ENCODE measurements at regions not wholly inside any gene's neighbourhood (a gene's known extent, or its start where the extent isn't known, plus 50 kb on each side); places are given as distances from the start of the nearest gene placed in this dataset.

DNA sequence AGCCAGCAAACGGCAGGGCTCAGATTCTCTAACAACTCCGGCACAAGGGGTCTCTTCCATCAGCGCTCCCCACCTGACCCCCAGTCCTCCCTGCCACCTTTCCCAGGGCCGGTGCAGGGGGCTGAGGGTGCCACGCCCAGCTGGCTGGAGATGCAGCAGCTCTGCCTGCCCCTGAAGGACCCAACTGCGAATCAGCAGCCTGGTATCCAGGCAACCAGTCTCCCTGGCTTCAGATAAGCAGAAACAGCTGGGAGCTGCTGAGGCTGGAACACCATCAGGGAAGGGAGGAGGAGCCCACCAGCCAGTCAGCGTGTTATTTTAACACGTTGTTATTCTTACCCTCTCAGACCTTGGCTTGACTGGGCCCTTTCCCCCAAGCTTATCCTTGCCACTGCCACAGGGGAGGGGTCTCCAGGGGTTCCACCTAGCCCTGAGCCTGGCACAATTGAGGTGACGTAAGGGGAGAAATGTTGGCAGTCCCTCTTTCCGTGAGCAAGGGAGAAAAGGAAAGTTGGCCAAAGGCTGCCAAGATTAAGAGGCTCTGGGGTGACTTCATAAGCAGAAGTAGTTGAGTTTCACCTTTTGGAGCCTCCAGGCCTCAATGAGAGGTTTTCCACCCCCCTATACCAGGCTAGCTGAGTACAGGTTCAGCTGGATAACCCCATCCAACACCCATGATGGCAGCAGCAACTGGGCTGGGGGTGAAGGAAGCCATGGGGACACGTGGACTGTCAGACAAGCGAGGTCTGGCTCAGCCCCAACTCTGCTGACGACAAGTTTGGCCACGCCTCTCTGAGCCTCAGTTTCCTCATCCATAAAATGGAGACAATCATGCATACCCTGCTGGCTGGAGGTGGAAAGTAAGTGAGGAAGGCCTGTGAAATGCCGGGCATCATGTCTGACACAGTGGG, 91.1 kb downstream of the IRF2BPL start:
- no peaks in the 10 kb centered on the region for H3K36me3 ChIP-seq
- no peak overlapping the region for H3K4me3 ChIP-seq
- H3K27me3 ChIP-seq = no peaks in the 10 kb centered on the region
- DNase-seq = peak; percentile 30
- intact Hi-C loops (cut with DNase I; ENCODE audit: low total_unique reads) (no loop called here), in situ Hi-C loops (cut with MboI; ENCODE audit: low pct_ligation_motif_present in 1 of 4, low pct_unique_long_range_greater_than_20kb in 1 of 4, low sequenced_read_pairs in 3 of 4) (no loop called here)
- peaks cover 0 to 8% (median 5%) of the 10 kb centered on the region in 4 donors for H3K4me1 ChIP-seq
- H3K27ac ChIP-seq = peak overlapping the region; percentile 39 to 55 (median 46)
- WGBS, 2 donors (ENCODE audit: low coverage in 1 of 2) = 68 to 83% methylated on average over 2 to 15 of the region's 15 CpGs
- no peaks in the 10 kb centered on the region for H3K9me3 ChIP-seq
- TF ChIP-seq, protein P1, sequence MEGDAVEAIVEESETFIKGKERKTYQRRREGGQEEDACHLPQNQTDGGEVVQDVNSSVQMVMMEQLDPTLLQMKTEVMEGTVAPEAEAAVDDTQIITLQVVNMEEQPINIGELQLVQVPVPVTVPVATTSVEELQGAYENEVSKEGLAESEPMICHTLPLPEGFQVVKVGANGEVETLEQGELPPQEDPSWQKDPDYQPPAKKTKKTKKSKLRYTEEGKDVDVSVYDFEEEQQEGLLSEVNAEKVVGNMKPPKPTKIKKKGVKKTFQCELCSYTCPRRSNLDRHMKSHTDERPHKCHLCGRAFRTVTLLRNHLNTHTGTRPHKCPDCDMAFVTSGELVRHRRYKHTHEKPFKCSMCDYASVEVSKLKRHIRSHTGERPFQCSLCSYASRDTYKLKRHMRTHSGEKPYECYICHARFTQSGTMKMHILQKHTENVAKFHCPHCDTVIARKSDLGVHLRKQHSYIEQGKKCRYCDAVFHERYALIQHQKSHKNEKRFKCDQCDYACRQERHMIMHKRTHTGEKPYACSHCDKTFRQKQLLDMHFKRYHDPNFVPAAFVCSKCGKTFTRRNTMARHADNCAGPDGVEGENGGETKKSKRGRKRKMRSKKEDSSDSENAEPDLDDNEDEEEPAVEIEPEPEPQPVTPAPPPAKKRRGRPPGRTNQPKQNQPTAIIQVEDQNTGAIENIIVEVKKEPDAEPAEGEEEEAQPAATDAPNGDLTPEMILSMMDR (IDR thresholded peaks at IDR 0.05) = no peak
- TF ChIP-seq POLR2A (IDR thresholded peaks at IDR 0.05) (no peak), EP300 (IDR thresholded peaks at IDR 0.05; ENCODE audit: low read depth) (no peak), POLR2AphosphoS5 (IDR thresholded peaks at IDR 0.05) (no peak)

DNA sequence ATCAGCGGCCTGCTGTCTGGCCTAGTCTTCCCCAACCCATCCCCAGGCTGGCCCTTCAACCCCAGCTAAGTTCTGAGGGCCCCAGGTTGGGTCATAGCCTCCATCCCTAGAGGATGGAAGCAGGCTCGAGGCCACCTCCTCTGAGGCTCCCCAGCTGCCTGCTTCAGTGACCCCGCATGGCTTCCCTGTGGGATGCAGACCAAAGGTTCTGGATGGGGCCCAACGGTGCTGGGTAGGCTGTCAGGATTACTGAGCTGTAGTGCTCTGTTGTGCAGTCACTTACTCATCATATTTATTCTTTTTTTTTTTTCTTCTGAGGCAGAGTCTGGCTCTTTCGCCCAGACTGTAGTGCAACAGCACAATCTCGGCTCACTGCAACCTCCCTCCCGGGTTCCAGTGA, 92.0 kb downstream of the IRF2BPL start:
- peaks cover 0 to 8% (median 5%) of the 10 kb centered on the region in 4 donors for H3K4me1 ChIP-seq
- TF ChIP-seq POLR2AphosphoS5 (IDR thresholded peaks at IDR 0.05) (peak in 2 of 3 donors; percentile 7 to 21), POLR2A (IDR thresholded peaks at IDR 0.05) (no peak), EP300 (IDR thresholded peaks at IDR 0.05; ENCODE audit: low read depth) (no peak)
- TF ChIP-seq, protein P1 (IDR thresholded peaks at IDR 0.05) = no peak
- intact Hi-C loops (cut with DNase I; ENCODE audit: low total_unique reads) = no loop called here
- no peaks in the 10 kb centered on the region for H3K9me3 ChIP-seq
- no peaks in the 10 kb centered on the region for H3K27me3 ChIP-seq
- WGBS, 2 donors (ENCODE audit: low coverage in 1 of 2) = 62 to 65% methylated on average over 2 to 7 of the region's 7 CpGs
- H3K36me3 ChIP-seq = no peaks in the 10 kb centered on the region
- H3K4me3 ChIP-seq = no peak overlapping the region
- peak; percentile 41 for DNase-seq
- H3K27ac ChIP-seq = peak overlapping the region; percentile 39 to 55 (median 46)
- in situ Hi-C loops (cut with MboI; ENCODE audit: low pct_ligation_motif_present in 1 of 4, low pct_unique_long_range_greater_than_20kb in 1 of 4, low sequenced_read_pairs in 3 of 4) = no loop called here

DNA sequence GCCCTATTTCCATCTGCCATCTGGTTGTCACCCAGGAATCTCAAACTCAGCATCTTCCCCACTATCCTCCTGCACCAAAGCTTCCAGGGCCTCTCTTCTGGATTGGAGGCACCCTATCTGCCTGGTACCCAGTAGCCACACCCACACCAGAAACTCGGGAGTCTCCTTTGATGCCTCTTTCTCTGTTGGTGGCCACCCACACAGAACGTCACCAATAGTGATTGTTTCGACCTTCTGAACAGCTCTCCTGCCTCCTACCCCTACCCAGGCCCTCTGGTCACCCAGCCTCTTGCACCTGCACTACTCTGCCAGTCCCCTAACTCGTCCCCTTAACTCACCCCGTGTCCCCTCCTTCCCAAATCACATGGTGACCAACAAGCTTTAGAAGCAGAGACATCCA, 95.0 kb downstream of the IRF2BPL start:
- DNase-seq = no peak
- 72 to 79% methylated on average over 5 of the region's 5 CpGs for WGBS, 2 donors (ENCODE audit: low coverage in 1 of 2)
- Histone ChIP-seq H3K27ac (no peak overlapping the region), H3K4me1 (peaks cover 0 to 11% (median 5%) of the 10 kb centered on the region in 4 donors), H3K9me3 (no peaks in the 10 kb centered on the region), H3K27me3 (no peaks in the 10 kb centered on the region), H3K4me3 (no peak overlapping the region), H3K36me3 (no peaks in the 10 kb centered on the region)
- in situ Hi-C loops (cut with MboI; ENCODE audit: low pct_ligation_motif_present in 1 of 4, low pct_unique_long_range_greater_than_20kb in 1 of 4, low sequenced_read_pairs in 3 of 4) (no loop called here), intact Hi-C loops (cut with DNase I; ENCODE audit: low total_unique reads) (no loop called here)
- TF ChIP-seq POLR2A (IDR thresholded peaks at IDR 0.05) = no peak
- TF ChIP-seq EP300 (IDR thresholded peaks at IDR 0.05; ENCODE audit: low read depth) = no peak
- TF ChIP-seq, protein P1 (IDR thresholded peaks at IDR 0.05) = no peak
- no peak for TF ChIP-seq POLR2AphosphoS5 (IDR thresholded peaks at IDR 0.05)

DNA sequence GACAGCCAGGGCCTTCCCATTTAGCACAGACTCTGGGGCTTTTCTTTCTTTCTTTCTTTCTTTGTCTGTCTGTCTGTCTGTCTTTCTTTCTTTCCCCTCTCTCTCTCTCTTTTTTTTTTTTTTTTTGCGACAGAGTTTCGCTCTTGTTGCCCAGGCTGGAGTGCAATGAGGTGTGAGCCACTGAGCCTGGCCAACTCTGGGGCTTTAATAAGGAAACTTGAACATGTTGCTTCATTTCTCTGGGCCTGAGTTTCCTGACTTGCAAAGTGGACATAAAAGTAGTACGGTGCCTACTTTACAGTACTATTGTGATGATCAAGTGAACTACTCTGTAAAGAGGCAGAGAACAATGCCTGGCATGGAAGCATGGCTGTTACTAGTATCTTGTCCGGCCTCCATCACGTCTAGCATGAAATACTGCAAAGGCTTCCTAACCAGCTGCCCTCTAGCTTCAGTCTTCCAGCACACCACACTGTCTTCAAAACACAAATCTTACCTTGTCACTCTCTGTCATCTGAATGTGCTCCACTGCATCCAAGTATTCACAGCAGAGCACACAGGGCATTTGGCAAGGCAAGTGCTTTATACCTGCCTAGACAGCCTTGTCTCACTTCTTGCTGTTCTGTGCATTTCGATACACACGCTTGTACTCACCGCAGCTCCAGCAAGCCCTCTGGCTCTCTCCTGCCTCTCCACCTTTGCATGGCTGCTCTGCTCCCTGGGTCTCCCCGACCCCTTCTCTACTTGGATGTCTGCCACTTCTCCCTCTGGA, 96.7 kb downstream of the IRF2BPL start:
- intact Hi-C loops (cut with DNase I; ENCODE audit: low total_unique reads) (no loop called here), in situ Hi-C loops (cut with MboI; ENCODE audit: low pct_ligation_motif_present in 1 of 4, low pct_unique_long_range_greater_than_20kb in 1 of 4, low sequenced_read_pairs in 3 of 4) (no loop called here)
- Histone ChIP-seq H3K36me3 (no peaks in the 10 kb centered on the region), H3K27ac (no peak overlapping the region), H3K27me3 (no peaks in the 10 kb centered on the region), H3K9me3 (no peaks in the 10 kb centered on the region), H3K4me3 (no peak overlapping the region), H3K4me1 (peaks cover 0 to 9% (median 0%) of the 10 kb centered on the region in 4 donors)
- TF ChIP-seq EP300 (IDR thresholded peaks at IDR 0.05; ENCODE audit: low read depth) = no peak
- TF ChIP-seq, protein P1 (IDR thresholded peaks at IDR 0.05) = no peak
- DNase-seq = no peak
- 84 to 86% methylated on average over 9 of the region's 9 CpGs for WGBS, 2 donors (ENCODE audit: low coverage in 1 of 2)

All from transverse colon (tissue), 4 donors.